DOHH2 (cell line): ENCODE measurements at regions not wholly inside any gene's neighbourhood (a gene's known extent, or its start where the extent isn't known, plus 50 kb on each side); places are given as distances from the start of the nearest gene placed in this dataset.

Experiments
- EZH2phosphoT487 ChIP-seq: fragments of 200-600 bp; sonication (generic); IDR thresholded peaks from 2 replicates; pipeline ENCODE4 v1.6.1; 2017; ENCODE audit warnings: borderline replicate concordance, mild to moderate bottlenecking, antibody characterized with exemption, low read length, moderate library complexity, mixed read lengths
- TF ChIP-seq, protein P1 (sequence below): fragments of 200-600 bp; sonication (generic); IDR thresholded peaks from one replicate; pipeline ENCODE4 v1.5.1; 2014; ENCODE audit warnings: antibody characterized with exemption, mild to moderate bottlenecking, low read depth, low read length; ENCODE audit not compliant: poor library complexity, severe bottlenecking

DNA sequence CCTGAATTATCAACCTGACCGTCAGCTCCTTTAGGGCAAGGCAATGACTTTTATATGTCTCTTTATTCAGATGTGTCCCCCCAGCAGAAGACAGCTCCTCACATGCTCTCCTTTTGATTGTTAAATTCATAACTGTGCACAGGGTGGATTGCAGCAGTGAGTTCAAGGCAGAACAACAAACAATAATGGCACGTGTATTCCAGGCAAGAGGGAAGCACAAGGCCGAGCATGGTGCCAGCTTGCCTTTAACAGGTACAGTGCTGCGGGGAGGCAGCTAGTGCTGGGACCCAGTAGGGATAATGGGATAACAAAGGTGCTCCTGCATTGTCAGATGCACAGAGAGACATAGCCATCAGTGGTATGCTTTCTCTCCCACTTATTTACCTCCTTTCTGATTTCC is 248.4 kb downstream of the RHOU start:
- TF ChIP-seq, protein P1, sequence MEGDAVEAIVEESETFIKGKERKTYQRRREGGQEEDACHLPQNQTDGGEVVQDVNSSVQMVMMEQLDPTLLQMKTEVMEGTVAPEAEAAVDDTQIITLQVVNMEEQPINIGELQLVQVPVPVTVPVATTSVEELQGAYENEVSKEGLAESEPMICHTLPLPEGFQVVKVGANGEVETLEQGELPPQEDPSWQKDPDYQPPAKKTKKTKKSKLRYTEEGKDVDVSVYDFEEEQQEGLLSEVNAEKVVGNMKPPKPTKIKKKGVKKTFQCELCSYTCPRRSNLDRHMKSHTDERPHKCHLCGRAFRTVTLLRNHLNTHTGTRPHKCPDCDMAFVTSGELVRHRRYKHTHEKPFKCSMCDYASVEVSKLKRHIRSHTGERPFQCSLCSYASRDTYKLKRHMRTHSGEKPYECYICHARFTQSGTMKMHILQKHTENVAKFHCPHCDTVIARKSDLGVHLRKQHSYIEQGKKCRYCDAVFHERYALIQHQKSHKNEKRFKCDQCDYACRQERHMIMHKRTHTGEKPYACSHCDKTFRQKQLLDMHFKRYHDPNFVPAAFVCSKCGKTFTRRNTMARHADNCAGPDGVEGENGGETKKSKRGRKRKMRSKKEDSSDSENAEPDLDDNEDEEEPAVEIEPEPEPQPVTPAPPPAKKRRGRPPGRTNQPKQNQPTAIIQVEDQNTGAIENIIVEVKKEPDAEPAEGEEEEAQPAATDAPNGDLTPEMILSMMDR, result no peak
- TF ChIP-seq EZH2phosphoT487, result no peak
